ENCODE measurements at regions not wholly inside any gene's neighbourhood (a gene's known extent, or its start where the extent isn't known, plus 50 kb on each side); places are given as distances from the start of the nearest gene placed in this dataset.

GRCh38 chr13:54449922-54450321 lies 1421.3 kb downstream of the OLFM4 start:
- no peak for TF ChIP-seq CTCF (IDR thresholded peaks at IDR 0.05; ENCODE audit: low read depth, low read length, missing control alignments)

GRCh38 chr13:54484166-54484565 lies 1455.6 kb downstream of the OLFM4 start:
- no peak for TF ChIP-seq CTCF (IDR thresholded peaks at IDR 0.05; ENCODE audit: low read depth, low read length, missing control alignments)
- no peak overlapping the region for H3K4me3 ChIP-seq (ENCODE audit: low read depth, low read length)
- no peak for DNase-seq (ENCODE audit: low read depth)

More at GRCh38 chr13:54449922-54450321, 1421.3 kb downstream of the OLFM4 start:
- no peak for DNase-seq (ENCODE audit: low read depth)
- no peak overlapping the region for H3K4me3 ChIP-seq (ENCODE audit: low read depth, low read length)

GRCh38 chr13:54486421-54487166 lies 1458.0 kb downstream of the OLFM4 start:
- H3K4me3 ChIP-seq (ENCODE audit: low read depth, low read length): no peak overlapping the region
- TF ChIP-seq CTCF (IDR thresholded peaks at IDR 0.05; ENCODE audit: low read depth, low read length, missing control alignments): no peak
- no peak for DNase-seq (ENCODE audit: low read depth)

GRCh38 chr13:54489359-54489758 lies 1460.7 kb downstream of the OLFM4 start:
- TF ChIP-seq CTCF (IDR thresholded peaks at IDR 0.05; ENCODE audit: low read depth, low read length, missing control alignments): no peak
- DNase-seq (ENCODE audit: low read depth): no peak

GRCh38 chr13:54492995-54493394 lies 1464.4 kb downstream of the OLFM4 start:
- no peak overlapping the region for H3K4me3 ChIP-seq (ENCODE audit: low read depth, low read length)
- TF ChIP-seq CTCF (IDR thresholded peaks at IDR 0.05; ENCODE audit: low read depth, low read length, missing control alignments): no peak
- DNase-seq (ENCODE audit: low read depth): no peak

More at GRCh38 chr13:54489359-54489758, 1460.7 kb downstream of the OLFM4 start:
- no peak overlapping the region for H3K4me3 ChIP-seq (ENCODE audit: low read depth, low read length)

GRCh38 chr13:54511366-54511765 lies 1482.8 kb downstream of the OLFM4 start:
- DNase-seq (ENCODE audit: low read depth): no peak
- no peak for TF ChIP-seq CTCF (IDR thresholded peaks at IDR 0.05; ENCODE audit: low read depth, low read length, missing control alignments)
- no peak overlapping the region for H3K4me3 ChIP-seq (ENCODE audit: low read depth, low read length)

- no peak for TF ChIP-seq CTCF (IDR thresholded peaks at IDR 0.05; ENCODE audit: low read depth, low read length, missing control alignments)
- H3K4me3 ChIP-seq (ENCODE audit: low read depth, low read length): no peak overlapping the region
- DNase-seq (ENCODE audit: low read depth): no peak
Measured at GRCh38 chr13:54513254-54513653, 1484.6 kb downstream of the OLFM4 start.
